Adrenal gland (tissue), 9 donors: ENCODE measurements at regions not wholly inside any gene's neighbourhood (a gene's known extent, or its start where the extent isn't known, plus 50 kb on each side); places are given as distances from the start of the nearest gene placed in this dataset.

ENCODE experiments used
- DNase-seq, 7 donors: peaks; one replicate each; pipeline ENCODE4 v3.0.0-alpha.2; 2019 to 2020
- H3K27ac ChIP-seq, 5 donors: fragments of 200-600 bp; sonication (generic) in 4 of 5; 1 replicate in 3 of 5; 2 replicates in 2 of 5; pipeline versions ENCODE4 v1.5.1 to v1.8.0; 2016 to 2020; ENCODE audit warnings: mild to moderate bottlenecking in 1 of 5
- H3K27me3 ChIP-seq: fragments of 200-600 bp; 2 replicates; pipeline ENCODE4 v1.8.0; 2021
- H3K36me3 ChIP-seq, 2 donors: fragments of 200-600 bp; replicated peaks in 1 of 2; 1 replicate in 1 of 2; 2 replicates in 1 of 2; pipeline versions ENCODE4 v1.5.1 to v1.8.0; 2018 to 2022
- H3K4me1 ChIP-seq, 2 donors: fragments of 200-600 bp; replicated peaks in 1 of 2; 1 replicate in 1 of 2; 2 replicates in 1 of 2; pipeline versions ENCODE4 v1.5.1 to v1.8.0; 2018 to 2021
- H3K4me3 ChIP-seq, 4 donors: fragments of 200-600 bp; sonication (generic) in 3 of 4; one replicate each; pipeline ENCODE4 v1.5.1; 2016 to 2018
- H3K9me3 ChIP-seq, 3 donors: fragments of 200-600 bp; sonication (generic) in 1 of 3; replicated peaks in 1 of 3; 1 replicate in 2 of 3; 2 replicates in 1 of 3; pipeline versions ENCODE4 v1.5.1 to v1.8.0; 2016 to 2021
- CTCF ChIP-seq, 6 experiments: fragments of 450-650 bp in 4 of 6; fragments of 200-600 bp in 2 of 6; sonication (generic) in 1 of 6; IDR thresholded peaks; 1 replicate in 5 of 6; 2 replicates in 1 of 6; pipeline versions ENCODE4 v1.5.1 to v1.8.0; 2016 to 2021; ENCODE audit warnings: antibody characterized with exemption in 6 of 6, mild to moderate bottlenecking in 2 of 6, moderate library complexity in 1 of 6
- POLR2A ChIP-seq, 2 donors: fragments of 450-650 bp; IDR thresholded peaks; one replicate each; pipeline ENCODE4 v1.6.1; 2017; ENCODE audit warnings: antibody characterized with exemption in 2 of 2, mild to moderate bottlenecking in 2 of 2, moderate library complexity in 1 of 2
- WGBS, 4 donors: extraction: QIAGEN DNeasy Blood & Tissue Kit in 2 of 4; methylation state at CpG; one replicate each; pipeline versions ENCODE4 v1.1.5 to v1.1.7; 2013 to 2017; 5-methylcytosine and 5-hydroxymethylcytosine counted together
- intact Hi-C, 2 donors: fragments of 100-400 bp; cut with DNase I; formaldehyde crosslinking; loops; one replicate each; pipeline versions ENCODE4 v1.14.1 to v1.15.0; 2022 to 2023
- donor health status: healthy with polysubstance abuse.
- donor health status: Bipolar disorder and iron deficiency.
- donor health status: DM: yes; HTN: yes; CAD: no.
- donor health status: DM: no; HTN: no; CAD: no.
- donor health status: DM: no; HTN: no; CAD: no.

DNA sequence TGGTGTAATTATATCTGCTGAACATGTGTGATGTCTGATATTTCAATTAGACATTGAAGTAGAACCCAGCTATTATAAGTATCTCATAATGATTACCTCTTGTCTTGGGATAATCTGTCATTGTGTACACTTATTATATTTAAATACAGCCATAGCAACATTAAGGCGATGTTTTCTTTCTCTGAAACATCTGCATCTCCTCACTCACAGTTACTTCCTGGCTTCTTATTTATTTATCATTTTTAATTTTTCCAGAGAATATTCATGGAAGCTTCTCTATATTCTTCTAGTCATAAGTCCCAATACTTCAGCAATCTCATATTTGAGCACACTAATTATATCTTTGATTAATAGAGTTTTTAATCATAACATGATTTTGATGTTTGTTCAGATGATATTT lies 103.8 kb upstream of the FBN2 start:
- Histone ChIP-seq H3K27me3 (no peaks in the 10 kb centered on the region), H3K4me3 (no peak overlapping the region), H3K9me3 (peaks cover 0 to 3% (median 0%) of the 10 kb centered on the region in 3 donors), H3K4me1 (no peaks in the 10 kb centered on the region), H3K36me3 (no peaks in the 10 kb centered on the region), H3K27ac (no peak overlapping the region)
- no peak for DNase-seq
- intact Hi-C loops = loop anchor here in 1 of 2 donors (10.0 kb wide), 1 partner anchor 63 kb away; no protein-coding TSS in a partner anchor
- TF ChIP-seq CTCF (IDR thresholded peaks at IDR 0.05) = no peak
- TF ChIP-seq POLR2A (IDR thresholded peaks at IDR 0.05) = no peak
- WGBS, 4 donors = 83 to 88% (median 85%) methylated on average over 1 of the region's 1 CpG

GRCh38 chr5:128644863-128645262 lies 106.8 kb upstream of the FBN2 start:
- no peak overlapping the region for H3K27ac ChIP-seq
- H3K4me3 ChIP-seq = no peak overlapping the region
- intact Hi-C loops = loop anchor here in 1 of 2 donors (10.0 kb wide), 1 partner anchor 60 kb away; no protein-coding TSS in a partner anchor
- no peak for TF ChIP-seq CTCF (IDR thresholded peaks at IDR 0.05)
- no peak for TF ChIP-seq POLR2A (IDR thresholded peaks at IDR 0.05)
- WGBS, 4 donors = 61 to 72% (median 68%) methylated on average over 4 of the region's 4 CpGs
- H3K36me3 ChIP-seq = no peaks in the 10 kb centered on the region
- DNase-seq = no peak
- H3K4me1 ChIP-seq = no peaks in the 10 kb centered on the region
- no peaks in the 10 kb centered on the region for H3K27me3 ChIP-seq
- H3K9me3 ChIP-seq = peaks cover 0 to 3% (median 0%) of the 10 kb centered on the region in 3 donors

- Histone ChIP-seq H3K36me3 (no peaks in the 10 kb centered on the region), H3K4me3 (no peak overlapping the region), H3K27me3 (no peaks in the 10 kb centered on the region), H3K9me3 (peaks cover 0 to 3% (median 0%) of the 10 kb centered on the region in 3 donors), H3K4me1 (no peaks in the 10 kb centered on the region), H3K27ac (no peak overlapping the region)
- DNase-seq = no peak
- intact Hi-C loops = loop anchor here in 1 of 2 donors (10.0 kb wide), 1 partner anchor 59 kb away; no protein-coding TSS in a partner anchor
- TF ChIP-seq CTCF (IDR thresholded peaks at IDR 0.05) (no peak), POLR2A (IDR thresholded peaks at IDR 0.05) (no peak)
- WGBS, 4 donors = 73 to 87% (median 81%) methylated on average over 1 of the region's 1 CpG
These were observed 107.5 kb upstream of the FBN2 start for GRCh38 chr5:128645581-128645980.

DNA sequence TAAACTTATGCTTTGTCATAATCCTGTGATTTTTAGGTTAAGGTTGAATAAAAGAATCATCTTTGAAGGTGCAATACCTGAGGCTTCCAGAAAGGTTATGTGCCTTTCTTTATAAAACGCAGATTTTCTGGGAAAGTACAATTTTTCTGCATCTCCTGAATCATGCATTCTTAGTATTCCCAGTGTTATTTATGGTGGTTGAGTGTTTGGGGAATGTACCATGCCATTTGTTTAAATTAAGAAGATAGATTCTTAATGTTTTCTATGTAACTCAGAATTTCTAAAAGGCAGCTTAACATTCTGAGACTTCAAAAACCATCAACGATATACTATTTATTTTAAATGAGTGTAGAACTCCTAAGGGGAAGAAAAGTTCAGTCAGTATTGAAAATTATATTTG lies 108.1 kb upstream of the FBN2 start:
- TF ChIP-seq POLR2A (IDR thresholded peaks at IDR 0.05) (no peak), CTCF (IDR thresholded peaks at IDR 0.05) (no peak)
- Histone ChIP-seq H3K4me1 (no peaks in the 10 kb centered on the region), H3K36me3 (no peaks in the 10 kb centered on the region), H3K9me3 (peaks cover 0 to 3% (median 0%) of the 10 kb centered on the region in 3 donors), H3K27me3 (no peaks in the 10 kb centered on the region), H3K27ac (no peak overlapping the region), H3K4me3 (no peak overlapping the region)
- intact Hi-C loops = loop anchor here in 1 of 2 donors (10.0 kb wide), 1 partner anchor 59 kb away; no protein-coding TSS in a partner anchor
- 73 to 85% (median 83%) methylated on average over 2 of the region's 2 CpGs for WGBS, 4 donors
- no peak for DNase-seq
